ENCODE measurements at regions not wholly inside any gene's neighbourhood (a gene's known extent, or its start where the extent isn't known, plus 50 kb on each side); places are given as distances from the start of the nearest gene placed in this dataset.

GRCh38 chr16:5571446-5571845 is 473.9 kb upstream of the EEF2KMT start:
- Histone ChIP-seq H3K27ac (ENCODE audit: low read depth in 2 of 2, low read length in 2 of 2) (no peak overlapping the region), H3K4me3 (ENCODE audit: low read length in 3 of 3) (no peak overlapping the region), H3K36me3 (ENCODE audit: control insufficient read depth in 2 of 3, insufficient read depth in 3 of 3, low read length in 3 of 3) (no peaks in the 10 kb centered on the region), H3K9me3 (ENCODE audit: control insufficient read depth in 2 of 3, insufficient read depth in 1 of 3, low read length in 3 of 3) (no peaks in the 10 kb centered on the region), H3K4me1 (ENCODE audit: control insufficient read depth in 2 of 3, insufficient read depth in 2 of 3, low read depth in 1 of 3, low read length in 3 of 3) (no peaks in the 10 kb centered on the region), H3K9ac (ENCODE audit: low read length in 3 of 3) (no peak overlapping the region), H3K27me3 (ENCODE audit: control insufficient read depth, insufficient read depth, low read length) (no peaks in the 10 kb centered on the region)
- no peak for FAIRE-seq
- intact Hi-C loops (cut with DNase I) = no loop called here
- no peak for TF ChIP-seq CTCF (IDR thresholded peaks at IDR 0.05; ENCODE audit: borderline replicate concordance, extremely low read depth, insufficient read depth)
- DNase-seq = no peak

- Histone ChIP-seq H3K27me3 (ENCODE audit: control insufficient read depth, insufficient read depth, low read length) (no peaks in the 10 kb centered on the region), H3K4me1 (ENCODE audit: control insufficient read depth in 2 of 3, insufficient read depth in 2 of 3, low read depth in 1 of 3, low read length in 3 of 3) (no peaks in the 10 kb centered on the region), H3K9me3 (ENCODE audit: control insufficient read depth in 2 of 3, insufficient read depth in 1 of 3, low read length in 3 of 3) (no peaks in the 10 kb centered on the region), H3K36me3 (ENCODE audit: control insufficient read depth in 2 of 3, insufficient read depth in 3 of 3, low read length in 3 of 3) (no peaks in the 10 kb centered on the region), H3K9ac (ENCODE audit: low read length in 3 of 3) (no peak overlapping the region), H3K4me3 (ENCODE audit: low read length in 3 of 3) (no peak overlapping the region), H3K27ac (ENCODE audit: low read depth in 2 of 2, low read length in 2 of 2) (no peak overlapping the region)
- no peak for TF ChIP-seq CTCF (IDR thresholded peaks at IDR 0.05; ENCODE audit: borderline replicate concordance, extremely low read depth, insufficient read depth)
- no peak for DNase-seq
- intact Hi-C loops (cut with DNase I) = no loop called here
- FAIRE-seq = no peak
These were observed 464.2 kb upstream of the EEF2KMT start for GRCh38 chr16:5561800-5562199.

- Histone ChIP-seq H3K4me1 (ENCODE audit: control insufficient read depth in 2 of 3, insufficient read depth in 2 of 3, low read depth in 1 of 3, low read length in 3 of 3) (no peaks in the 10 kb centered on the region), H3K4me3 (ENCODE audit: low read length in 3 of 3) (no peak overlapping the region), H3K36me3 (ENCODE audit: control insufficient read depth in 2 of 3, insufficient read depth in 3 of 3, low read length in 3 of 3) (no peaks in the 10 kb centered on the region), H3K27me3 (ENCODE audit: control insufficient read depth, insufficient read depth, low read length) (no peaks in the 10 kb centered on the region), H3K9ac (ENCODE audit: low read length in 3 of 3) (no peak overlapping the region), H3K27ac (ENCODE audit: low read depth in 2 of 2, low read length in 2 of 2) (no peak overlapping the region), H3K9me3 (ENCODE audit: control insufficient read depth in 2 of 3, insufficient read depth in 1 of 3, low read length in 3 of 3) (no peaks in the 10 kb centered on the region)
- intact Hi-C loops (cut with DNase I) = no loop called here
- DNase-seq (no peak), FAIRE-seq (no peak)
- no peak for TF ChIP-seq CTCF (IDR thresholded peaks at IDR 0.05; ENCODE audit: borderline replicate concordance, extremely low read depth, insufficient read depth)
These were observed 462.5 kb upstream of the EEF2KMT start for GRCh38 chr16:5560084-5560483.

GRCh38 chr16:5557966-5558365 is 460.4 kb upstream of the EEF2KMT start:
- H3K4me3 ChIP-seq (ENCODE audit: low read length in 3 of 3) = no peak overlapping the region
- DNase-seq (no peak), FAIRE-seq (no peak)
- H3K9me3 ChIP-seq (ENCODE audit: control insufficient read depth in 2 of 3, insufficient read depth in 1 of 3, low read length in 3 of 3) = no peaks in the 10 kb centered on the region
- intact Hi-C loops (cut with DNase I) = no loop called here
- H3K9ac ChIP-seq (ENCODE audit: low read length in 3 of 3) = no peak overlapping the region
- no peaks in the 10 kb centered on the region for H3K27me3 ChIP-seq (ENCODE audit: control insufficient read depth, insufficient read depth, low read length)
- H3K36me3 ChIP-seq (ENCODE audit: control insufficient read depth in 2 of 3, insufficient read depth in 3 of 3, low read length in 3 of 3) = no peaks in the 10 kb centered on the region
- H3K27ac ChIP-seq (ENCODE audit: low read depth in 2 of 2, low read length in 2 of 2) = no peak overlapping the region
- no peaks in the 10 kb centered on the region for H3K4me1 ChIP-seq (ENCODE audit: control insufficient read depth in 2 of 3, insufficient read depth in 2 of 3, low read depth in 1 of 3, low read length in 3 of 3)
- TF ChIP-seq CTCF (IDR thresholded peaks at IDR 0.05; ENCODE audit: borderline replicate concordance, extremely low read depth, insufficient read depth) = no peak
